ENCODE measurements at regions not wholly inside any gene's neighbourhood (a gene's known extent, or its start where the extent isn't known, plus 50 kb on each side); places are given as distances from the start of the nearest gene placed in this dataset.

- H3K27ac ChIP-seq (ENCODE audit: low read depth, low read length), result no peak overlapping the region
- no peaks in the 10 kb centered on the region for H3K4me1 ChIP-seq (ENCODE audit: control insufficient read depth in 5 of 5, insufficient read depth in 5 of 5, low read length in 5 of 5)
- no peaks in the 10 kb centered on the region for H3K36me3 ChIP-seq (ENCODE audit: control insufficient read depth in 5 of 5, insufficient read depth in 5 of 5, low read length in 5 of 5)
- H3K4me3 ChIP-seq (ENCODE audit: low read depth in 1 of 5, low read length in 5 of 5), result no peak overlapping the region
- no peak overlapping the region for H3K9ac ChIP-seq (ENCODE audit: low read length in 5 of 5)
- no peaks in the 10 kb centered on the region for H3K27me3 ChIP-seq (ENCODE audit: control insufficient read depth in 5 of 5, insufficient read depth in 4 of 5, low read length in 5 of 5)
- peaks cover 0 to 9% (median 0%) of the 10 kb centered on the region in 5 donors for H3K9me3 ChIP-seq (ENCODE audit: control insufficient read depth in 5 of 5, low read length in 5 of 5)
These were observed 167.0 kb upstream of the SAMSN1 start for GRCh38 chr21:14713109-14713508.

DNA sequence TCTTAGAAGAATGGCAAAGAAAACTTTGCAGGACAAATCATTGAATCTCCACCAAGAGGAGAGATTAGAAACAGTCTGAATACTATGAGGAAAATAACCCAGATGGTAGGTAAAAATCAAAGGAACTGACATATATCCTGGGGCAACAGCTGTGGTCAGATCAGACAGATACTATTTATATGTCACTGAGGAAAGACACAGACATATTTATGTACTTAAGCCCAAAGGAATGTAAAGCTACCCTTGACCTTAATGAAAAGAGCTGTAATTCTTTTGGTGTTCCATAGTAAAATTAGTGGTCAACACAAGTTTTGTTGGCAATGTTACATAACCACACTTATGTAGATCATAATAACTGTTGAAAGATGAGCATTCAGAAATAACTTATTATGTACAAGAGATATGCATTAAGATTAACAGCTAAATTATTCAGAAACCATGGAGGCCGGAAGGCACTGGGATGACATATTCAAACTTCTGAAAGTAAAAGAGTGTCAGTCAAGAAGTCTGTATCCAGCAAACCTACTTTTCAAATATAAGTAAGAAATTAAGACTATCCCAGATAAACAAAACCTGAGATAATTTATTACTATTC, 166.1 kb upstream of the SAMSN1 start:
- H3K9me3 ChIP-seq (ENCODE audit: control insufficient read depth in 5 of 5, low read length in 5 of 5), result peaks cover 0 to 9% (median 0%) of the 10 kb centered on the region in 5 donors
- H3K36me3 ChIP-seq (ENCODE audit: control insufficient read depth in 5 of 5, insufficient read depth in 5 of 5, low read length in 5 of 5), result no peaks in the 10 kb centered on the region
- H3K27ac ChIP-seq (ENCODE audit: low read depth, low read length), result no peak overlapping the region
- no peak overlapping the region for H3K4me3 ChIP-seq (ENCODE audit: low read depth in 1 of 5, low read length in 5 of 5)
- H3K4me1 ChIP-seq (ENCODE audit: control insufficient read depth in 5 of 5, insufficient read depth in 5 of 5, low read length in 5 of 5), result no peaks in the 10 kb centered on the region
- no peaks in the 10 kb centered on the region for H3K27me3 ChIP-seq (ENCODE audit: control insufficient read depth in 5 of 5, insufficient read depth in 4 of 5, low read length in 5 of 5)
- no peak overlapping the region for H3K9ac ChIP-seq (ENCODE audit: low read length in 5 of 5)

DNA sequence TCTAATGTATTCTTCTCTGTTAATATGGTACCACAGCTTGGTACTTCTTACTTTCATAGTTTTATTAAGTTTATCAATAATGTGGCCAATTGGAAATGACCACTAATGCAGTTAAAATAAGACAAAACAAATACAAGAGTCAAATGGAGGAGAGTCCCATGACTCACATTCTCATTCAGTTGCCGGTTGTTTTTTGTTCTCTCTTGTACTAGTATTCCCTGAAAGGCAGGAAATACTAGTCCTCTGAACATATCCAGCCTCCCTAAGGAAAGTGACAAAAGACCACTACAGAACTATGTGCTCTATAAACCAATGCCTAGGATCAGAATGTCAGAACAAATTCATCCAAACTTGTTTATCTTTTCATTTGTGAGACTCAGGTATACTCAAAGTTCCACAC, 165.2 kb upstream of the SAMSN1 start:
- Histone ChIP-seq H3K9me3 (ENCODE audit: control insufficient read depth in 5 of 5, low read length in 5 of 5) (peaks cover 0 to 9% (median 0%) of the 10 kb centered on the region in 5 donors), H3K4me3 (ENCODE audit: low read depth in 1 of 5, low read length in 5 of 5) (no peak overlapping the region), H3K27ac (ENCODE audit: low read depth, low read length) (no peak overlapping the region), H3K9ac (ENCODE audit: low read length in 5 of 5) (no peak overlapping the region), H3K4me1 (ENCODE audit: control insufficient read depth in 5 of 5, insufficient read depth in 5 of 5, low read length in 5 of 5) (no peaks in the 10 kb centered on the region), H3K36me3 (ENCODE audit: control insufficient read depth in 5 of 5, insufficient read depth in 5 of 5, low read length in 5 of 5) (no peaks in the 10 kb centered on the region), H3K27me3 (ENCODE audit: control insufficient read depth in 5 of 5, insufficient read depth in 4 of 5, low read length in 5 of 5) (no peaks in the 10 kb centered on the region)

DNA sequence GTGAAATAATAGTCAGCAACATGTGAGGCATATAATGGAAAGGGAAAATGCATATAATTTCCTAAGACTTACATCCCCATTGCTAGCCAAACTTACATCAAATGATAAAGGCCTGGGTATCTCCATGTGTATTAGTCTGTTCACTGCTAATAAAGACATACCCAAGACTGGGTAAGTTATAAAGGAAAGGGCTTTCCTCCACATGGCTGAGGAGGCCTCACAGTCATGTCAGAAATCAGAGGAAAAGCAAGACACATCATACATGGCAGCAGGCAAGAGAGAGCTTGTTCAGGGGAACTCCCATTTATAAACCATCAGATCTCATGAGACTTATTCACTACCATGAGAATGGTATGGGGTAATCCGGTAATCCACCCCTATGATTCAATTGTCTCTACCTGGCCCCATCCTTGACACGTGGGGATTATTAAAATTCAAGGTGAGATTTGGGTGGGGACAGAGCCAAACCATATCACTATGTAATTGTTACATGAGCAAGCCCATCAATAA, 161.5 kb upstream of the SAMSN1 start:
- Histone ChIP-seq H3K27me3 (ENCODE audit: control insufficient read depth in 5 of 5, insufficient read depth in 4 of 5, low read length in 5 of 5) (no peaks in the 10 kb centered on the region), H3K4me1 (ENCODE audit: control insufficient read depth in 5 of 5, insufficient read depth in 5 of 5, low read length in 5 of 5) (no peaks in the 10 kb centered on the region), H3K4me3 (ENCODE audit: low read depth in 1 of 5, low read length in 5 of 5) (no peak overlapping the region), H3K9me3 (ENCODE audit: control insufficient read depth in 5 of 5, low read length in 5 of 5) (peaks cover 0 to 3% (median 0%) of the 10 kb centered on the region in 5 donors), H3K36me3 (ENCODE audit: control insufficient read depth in 5 of 5, insufficient read depth in 5 of 5, low read length in 5 of 5) (no peaks in the 10 kb centered on the region), H3K9ac (ENCODE audit: low read length in 5 of 5) (no peak overlapping the region), H3K27ac (ENCODE audit: low read depth, low read length) (no peak overlapping the region)

DNA sequence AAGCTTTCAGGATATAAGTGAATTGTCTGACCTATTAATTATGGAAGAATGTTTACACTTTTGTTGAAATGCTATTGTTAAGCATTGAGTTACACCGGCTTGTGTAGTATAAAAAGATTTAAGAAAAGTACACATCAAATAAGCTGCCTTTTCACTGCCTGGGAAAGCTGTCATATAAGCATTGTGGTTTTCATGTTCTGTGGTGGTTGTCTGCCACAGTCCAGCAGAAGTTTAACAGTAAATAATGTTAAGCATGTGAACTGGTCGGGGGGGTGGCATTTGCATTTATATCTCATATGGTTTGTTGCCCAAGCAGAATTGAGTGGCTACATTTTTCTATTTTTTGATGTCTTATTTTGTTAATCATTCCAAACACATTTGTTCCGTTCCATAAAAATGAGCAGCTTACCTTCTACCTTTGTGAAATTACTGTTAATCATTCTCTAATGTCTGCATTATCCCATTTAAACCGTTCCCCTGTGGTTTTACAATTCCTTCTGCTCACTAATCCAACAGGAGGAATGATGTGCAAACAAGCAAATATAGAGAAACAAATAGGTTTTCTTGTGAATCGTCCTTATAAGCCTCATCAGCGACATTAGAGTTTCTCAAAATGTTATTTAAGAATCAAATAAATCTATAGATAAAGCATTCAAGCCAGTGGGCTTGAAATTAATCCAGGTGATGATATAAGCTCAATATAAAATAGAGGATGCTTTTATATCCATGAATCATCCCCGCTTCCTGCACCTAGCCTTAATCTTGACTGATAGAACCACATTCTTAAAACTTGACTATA, 160.8 kb upstream of the SAMSN1 start:
- no peaks in the 10 kb centered on the region for H3K36me3 ChIP-seq (ENCODE audit: control insufficient read depth in 5 of 5, insufficient read depth in 5 of 5, low read length in 5 of 5)
- no peaks in the 10 kb centered on the region for H3K4me1 ChIP-seq (ENCODE audit: control insufficient read depth in 5 of 5, insufficient read depth in 5 of 5, low read length in 5 of 5)
- H3K27ac ChIP-seq (ENCODE audit: low read depth, low read length), result no peak overlapping the region
- H3K9ac ChIP-seq (ENCODE audit: low read length in 5 of 5), result no peak overlapping the region
- no peaks in the 10 kb centered on the region for H3K9me3 ChIP-seq (ENCODE audit: control insufficient read depth in 5 of 5, low read length in 5 of 5)
- H3K27me3 ChIP-seq (ENCODE audit: control insufficient read depth in 5 of 5, insufficient read depth in 4 of 5, low read length in 5 of 5), result no peaks in the 10 kb centered on the region
- no peak overlapping the region for H3K4me3 ChIP-seq (ENCODE audit: low read depth in 1 of 5, low read length in 5 of 5)

GRCh38 chr21:14699433-14700407, 153.6 kb upstream of the SAMSN1 start:
- Histone ChIP-seq H3K27me3 (ENCODE audit: control insufficient read depth in 5 of 5, insufficient read depth in 4 of 5, low read length in 5 of 5) (no peaks in the 10 kb centered on the region), H3K4me1 (ENCODE audit: control insufficient read depth in 5 of 5, insufficient read depth in 5 of 5, low read length in 5 of 5) (no peaks in the 10 kb centered on the region), H3K4me3 (ENCODE audit: low read depth in 1 of 5, low read length in 5 of 5) (no peak overlapping the region), H3K9ac (ENCODE audit: low read length in 5 of 5) (no peak overlapping the region), H3K36me3 (ENCODE audit: control insufficient read depth in 5 of 5, insufficient read depth in 5 of 5, low read length in 5 of 5) (no peaks in the 10 kb centered on the region), H3K9me3 (ENCODE audit: control insufficient read depth in 5 of 5, low read length in 5 of 5) (no peaks in the 10 kb centered on the region), H3K27ac (ENCODE audit: low read depth, low read length) (no peak overlapping the region)

DNA sequence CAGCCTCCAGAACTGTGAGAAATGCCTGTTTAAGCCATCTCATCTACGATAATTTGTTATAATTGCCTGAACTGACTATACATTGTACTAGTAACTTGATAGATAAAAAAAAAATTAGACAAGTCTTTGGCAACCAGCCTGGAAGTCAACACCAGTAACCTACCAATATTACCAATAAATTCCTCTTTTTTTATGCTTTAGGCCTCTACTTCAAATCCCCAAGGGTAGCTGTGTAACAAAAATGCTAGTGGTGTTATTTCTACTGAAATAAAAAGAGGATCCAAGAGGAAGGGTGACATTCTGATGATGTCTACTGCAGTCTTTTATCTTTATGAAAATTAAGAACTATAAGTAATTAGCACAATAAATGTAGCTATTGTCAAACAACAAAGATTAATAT, 151.7 kb upstream of the SAMSN1 start:
- no peak overlapping the region for H3K27ac ChIP-seq (ENCODE audit: low read depth, low read length)

GRCh38 chr21:14694817-14695216, 148.7 kb upstream of the SAMSN1 start:
- H3K4me1 ChIP-seq (ENCODE audit: control insufficient read depth in 5 of 5, insufficient read depth in 5 of 5, low read length in 5 of 5), result no peaks in the 10 kb centered on the region
- no peak overlapping the region for H3K27ac ChIP-seq (ENCODE audit: low read depth, low read length)
- H3K4me3 ChIP-seq (ENCODE audit: low read depth in 1 of 5, low read length in 5 of 5), result no peak overlapping the region
- no peaks in the 10 kb centered on the region for H3K36me3 ChIP-seq (ENCODE audit: control insufficient read depth in 5 of 5, insufficient read depth in 5 of 5, low read length in 5 of 5)
- no peak overlapping the region for H3K9ac ChIP-seq (ENCODE audit: low read length in 5 of 5)
- no peaks in the 10 kb centered on the region for H3K27me3 ChIP-seq (ENCODE audit: control insufficient read depth in 5 of 5, insufficient read depth in 4 of 5, low read length in 5 of 5)
- no peaks in the 10 kb centered on the region for H3K9me3 ChIP-seq (ENCODE audit: control insufficient read depth in 5 of 5, low read length in 5 of 5)

More for the DNA sequence above, 151.7 kb upstream of the SAMSN1 start:
- no peaks in the 10 kb centered on the region for H3K36me3 ChIP-seq (ENCODE audit: control insufficient read depth in 5 of 5, insufficient read depth in 5 of 5, low read length in 5 of 5)
- H3K9me3 ChIP-seq (ENCODE audit: control insufficient read depth in 5 of 5, low read length in 5 of 5), result no peaks in the 10 kb centered on the region
- H3K27me3 ChIP-seq (ENCODE audit: control insufficient read depth in 5 of 5, insufficient read depth in 4 of 5, low read length in 5 of 5), result no peaks in the 10 kb centered on the region
- H3K4me1 ChIP-seq (ENCODE audit: control insufficient read depth in 5 of 5, insufficient read depth in 5 of 5, low read length in 5 of 5), result no peaks in the 10 kb centered on the region
- no peak overlapping the region for H3K9ac ChIP-seq (ENCODE audit: low read length in 5 of 5)
- no peak overlapping the region for H3K4me3 ChIP-seq (ENCODE audit: low read depth in 1 of 5, low read length in 5 of 5)

GRCh38 chr21:14693997-14694396, 147.9 kb upstream of the SAMSN1 start:
- no peaks in the 10 kb centered on the region for H3K36me3 ChIP-seq (ENCODE audit: control insufficient read depth in 5 of 5, insufficient read depth in 5 of 5, low read length in 5 of 5)
- no peaks in the 10 kb centered on the region for H3K9me3 ChIP-seq (ENCODE audit: control insufficient read depth in 5 of 5, low read length in 5 of 5)
- H3K4me1 ChIP-seq (ENCODE audit: control insufficient read depth in 5 of 5, insufficient read depth in 5 of 5, low read length in 5 of 5), result no peaks in the 10 kb centered on the region
- H3K27ac ChIP-seq (ENCODE audit: low read depth, low read length), result no peak overlapping the region
- no peaks in the 10 kb centered on the region for H3K27me3 ChIP-seq (ENCODE audit: control insufficient read depth in 5 of 5, insufficient read depth in 4 of 5, low read length in 5 of 5)
- no peak overlapping the region for H3K9ac ChIP-seq (ENCODE audit: low read length in 5 of 5)
- H3K4me3 ChIP-seq (ENCODE audit: low read depth in 1 of 5, low read length in 5 of 5), result no peak overlapping the region

Data from subcutaneous abdominal adipose tissue (tissue), 5 donors.